ENCODE measurements at regions not wholly inside any gene's neighbourhood (a gene's known extent, or its start where the extent isn't known, plus 50 kb on each side); places are given as distances from the start of the nearest gene placed in this dataset.

- no peak overlapping the region for H3K27ac ChIP-seq
- DNase-seq (ENCODE audit: low read depth, low spot score), result no peak
Measured at GRCh38 chr9:18018221-18018620, 439.4 kb downstream of the SH3GL2 start.

DNA sequence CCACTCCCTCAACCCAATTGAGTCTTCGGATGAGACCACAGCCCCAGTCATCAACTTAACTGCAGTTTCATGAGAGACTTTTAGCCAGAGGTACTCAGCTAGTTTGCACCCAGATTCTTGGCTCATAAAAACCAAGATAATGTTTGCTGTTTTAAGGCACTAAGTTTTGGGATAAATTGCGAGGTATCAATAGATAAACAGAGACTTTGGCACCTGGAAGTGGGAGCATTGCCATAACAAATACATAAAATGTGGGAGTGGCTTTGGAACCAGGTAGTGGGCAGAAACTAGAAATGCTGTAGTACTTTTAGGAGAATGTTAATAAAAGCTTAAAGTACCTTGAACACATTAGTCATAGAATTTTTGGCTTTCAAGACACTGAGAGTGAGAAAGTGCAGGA is 439.8 kb downstream of the SH3GL2 start:
- H3K27ac ChIP-seq, result no peak overlapping the region
- DNase-seq (ENCODE audit: low read depth, low spot score), result no peak

DNA sequence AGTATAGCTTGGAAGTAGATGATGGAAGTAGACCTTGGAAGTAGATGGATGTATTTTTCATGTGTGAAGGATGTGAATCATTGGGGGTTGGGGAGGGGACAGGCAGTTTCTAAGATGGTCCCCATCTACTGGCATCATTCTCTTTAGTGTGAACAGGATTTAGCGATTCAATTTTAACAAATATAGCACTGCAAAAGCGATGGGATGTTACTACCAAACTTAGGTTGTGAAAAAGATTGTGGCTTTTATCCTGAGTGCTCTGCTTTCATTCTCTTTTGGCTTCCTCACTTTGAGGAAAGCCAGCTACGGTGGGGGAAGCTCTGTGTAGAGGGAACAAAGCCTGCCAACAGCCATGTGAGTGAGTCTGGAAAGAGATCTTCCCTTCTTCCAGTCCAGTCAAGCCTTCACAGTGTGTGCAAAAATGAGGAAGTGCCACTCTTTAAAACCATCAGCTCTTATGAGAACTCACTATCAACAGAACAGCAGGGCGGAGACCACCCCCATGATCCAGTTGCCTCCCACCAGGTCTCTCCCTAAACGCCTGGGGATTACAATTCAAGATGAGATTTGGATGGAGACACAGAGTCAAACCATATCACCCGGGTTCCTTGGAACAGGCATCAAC is 441.4 kb downstream of the SH3GL2 start:
- no peak overlapping the region for H3K27ac ChIP-seq
- no peak for DNase-seq (ENCODE audit: low read depth, low spot score)

GRCh38 chr9:18022642-18023041 is 443.8 kb downstream of the SH3GL2 start:
- no peak for DNase-seq (ENCODE audit: low read depth, low spot score)
- H3K27ac ChIP-seq, result no peak overlapping the region

DNA sequence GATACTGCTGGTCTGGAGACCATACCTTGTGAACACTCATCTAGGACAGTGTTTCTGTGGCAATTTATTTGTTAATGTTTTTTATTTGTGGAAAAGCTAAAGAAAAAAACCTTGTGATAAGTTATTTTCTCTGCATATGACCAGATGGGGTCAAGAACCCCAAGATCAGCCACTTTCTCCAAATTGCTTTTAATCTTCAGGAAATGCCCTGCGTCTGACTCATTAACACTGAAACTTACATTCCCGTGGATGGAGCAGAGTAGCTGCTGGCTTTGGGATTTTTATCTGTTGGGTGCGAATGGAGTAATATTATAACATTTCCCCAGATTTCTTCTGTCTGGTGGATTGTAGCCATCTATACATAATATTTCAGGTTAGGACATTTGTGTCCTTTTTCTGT is 444.5 kb downstream of the SH3GL2 start:
- H3K27ac ChIP-seq, result no peak overlapping the region
- no peak for DNase-seq (ENCODE audit: low read depth, low spot score)

DNA sequence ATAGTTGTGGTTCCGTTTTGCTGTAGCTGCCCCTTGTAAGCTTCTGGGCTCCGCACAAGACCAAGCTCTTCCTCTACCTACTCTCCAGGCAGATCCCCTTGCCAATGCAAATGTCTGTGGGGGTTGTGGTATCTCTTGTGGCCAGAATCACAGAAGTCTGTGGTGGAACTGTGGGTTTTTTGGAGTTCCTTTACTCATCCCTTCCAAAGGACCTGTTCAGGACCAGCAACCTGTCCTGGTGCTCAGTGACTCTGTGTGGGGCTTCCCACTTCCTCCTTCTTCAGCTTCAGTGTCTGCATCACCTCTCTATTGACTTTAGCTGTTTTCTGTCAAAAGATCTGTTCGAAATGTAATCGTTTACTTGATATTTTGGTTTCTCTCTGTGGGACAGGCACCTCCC is 441.3 kb upstream of the ADAMTSL1 start:
- no peak for DNase-seq (ENCODE audit: low read depth, low spot score)
- H3K27ac ChIP-seq, result no peak overlapping the region

- no peak overlapping the region for H3K27ac ChIP-seq
- no peak for DNase-seq (ENCODE audit: low read depth, low spot score)
Measured at GRCh38 chr9:18036422-18037187, 437.3 kb upstream of the ADAMTSL1 start.

DNA sequence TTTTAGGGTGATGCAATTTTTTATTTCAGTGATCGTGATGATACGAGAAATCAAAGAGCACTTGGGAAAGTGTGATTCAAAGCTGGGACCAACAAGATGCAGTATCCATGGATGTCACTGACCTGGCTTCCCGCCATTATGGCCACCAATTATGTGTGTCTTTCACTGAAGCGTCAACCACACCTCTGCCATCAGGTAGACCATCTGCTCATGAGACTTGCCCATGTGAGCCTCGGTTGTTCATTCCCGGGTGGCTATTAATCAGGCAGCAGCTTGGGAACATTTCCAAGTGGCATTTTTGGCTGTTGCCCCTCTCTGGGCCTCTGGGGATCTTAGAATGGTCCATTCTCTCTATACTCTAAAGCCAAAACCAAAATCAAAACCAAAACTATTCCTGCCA is 436.0 kb upstream of the ADAMTSL1 start:
- H3K27ac ChIP-seq, result no peak overlapping the region
- DNase-seq (ENCODE audit: low read depth, low spot score), result no peak

DNA sequence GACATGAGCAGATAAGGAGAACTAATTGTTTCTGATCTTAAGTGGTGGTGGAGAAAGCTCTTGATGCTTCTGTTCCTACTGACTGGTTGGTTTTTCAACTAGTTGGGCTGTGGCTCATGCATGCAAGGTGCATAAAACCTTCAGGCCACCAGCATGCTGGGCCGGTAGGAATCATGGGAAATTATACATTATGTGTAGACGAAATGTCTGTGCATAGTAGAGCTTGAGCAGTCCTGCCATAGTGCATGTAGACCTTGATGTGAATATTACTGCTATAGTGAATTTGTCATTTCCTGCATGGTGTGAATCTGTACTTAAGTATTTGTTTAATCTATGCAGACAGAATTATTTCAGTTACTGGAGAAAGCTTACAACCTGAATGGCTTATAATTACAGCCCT is 433.6 kb upstream of the ADAMTSL1 start:
- DNase-seq (ENCODE audit: low read depth, low spot score), result no peak

GRCh38 chr9:18043978-18044377 is 430.0 kb upstream of the ADAMTSL1 start:
- DNase-seq (ENCODE audit: low read depth, low spot score), result no peak
- H3K27ac ChIP-seq, result no peak overlapping the region

More for the DNA sequence above, 433.6 kb upstream of the ADAMTSL1 start:
- H3K27ac ChIP-seq, result no peak overlapping the region

GRCh38 chr9:18045326-18045725 is 428.6 kb upstream of the ADAMTSL1 start:
- DNase-seq (ENCODE audit: low read depth, low spot score), result no peak
- H3K27ac ChIP-seq, result no peak overlapping the region

- no peak overlapping the region for H3K27ac ChIP-seq
- no peak for DNase-seq (ENCODE audit: low read depth, low spot score)
Measured at GRCh38 chr9:18046068-18046467, 427.9 kb upstream of the ADAMTSL1 start.

- no peak overlapping the region for H3K27ac ChIP-seq
- no peak for DNase-seq (ENCODE audit: low read depth, low spot score)
Measured at GRCh38 chr9:18051638-18052037, 422.3 kb upstream of the ADAMTSL1 start.

DNA sequence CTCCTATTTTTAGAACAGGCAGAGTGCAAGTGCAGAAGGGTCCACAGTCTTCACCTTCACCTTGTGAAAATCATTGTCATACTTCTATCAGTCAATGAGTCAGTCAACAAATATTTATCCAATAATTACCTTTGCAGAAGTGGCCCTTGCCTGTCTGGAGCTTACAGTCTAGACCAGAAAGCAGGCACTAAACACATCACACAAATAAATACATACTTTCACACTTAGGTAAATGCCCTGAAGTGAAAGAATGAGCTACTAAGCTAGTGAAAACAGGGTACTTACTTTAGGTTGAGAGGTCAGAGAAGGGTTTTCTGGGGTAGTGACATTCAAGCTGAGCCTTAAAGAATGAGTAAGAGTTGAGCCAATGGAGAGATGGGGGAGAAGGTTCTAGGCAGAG is 421.9 kb upstream of the ADAMTSL1 start:
- DNase-seq (ENCODE audit: low read depth, low spot score), result no peak
- H3K27ac ChIP-seq, result no peak overlapping the region

GRCh38 chr9:18056269-18056992 is 417.5 kb upstream of the ADAMTSL1 start:
- H3K27ac ChIP-seq, result no peak overlapping the region
- DNase-seq (ENCODE audit: low read depth, low spot score), result no peak

GRCh38 chr9:18056993-18057369 is 417.0 kb upstream of the ADAMTSL1 start:
- no peak for DNase-seq (ENCODE audit: low read depth, low spot score)
- no peak overlapping the region for H3K27ac ChIP-seq

DNA sequence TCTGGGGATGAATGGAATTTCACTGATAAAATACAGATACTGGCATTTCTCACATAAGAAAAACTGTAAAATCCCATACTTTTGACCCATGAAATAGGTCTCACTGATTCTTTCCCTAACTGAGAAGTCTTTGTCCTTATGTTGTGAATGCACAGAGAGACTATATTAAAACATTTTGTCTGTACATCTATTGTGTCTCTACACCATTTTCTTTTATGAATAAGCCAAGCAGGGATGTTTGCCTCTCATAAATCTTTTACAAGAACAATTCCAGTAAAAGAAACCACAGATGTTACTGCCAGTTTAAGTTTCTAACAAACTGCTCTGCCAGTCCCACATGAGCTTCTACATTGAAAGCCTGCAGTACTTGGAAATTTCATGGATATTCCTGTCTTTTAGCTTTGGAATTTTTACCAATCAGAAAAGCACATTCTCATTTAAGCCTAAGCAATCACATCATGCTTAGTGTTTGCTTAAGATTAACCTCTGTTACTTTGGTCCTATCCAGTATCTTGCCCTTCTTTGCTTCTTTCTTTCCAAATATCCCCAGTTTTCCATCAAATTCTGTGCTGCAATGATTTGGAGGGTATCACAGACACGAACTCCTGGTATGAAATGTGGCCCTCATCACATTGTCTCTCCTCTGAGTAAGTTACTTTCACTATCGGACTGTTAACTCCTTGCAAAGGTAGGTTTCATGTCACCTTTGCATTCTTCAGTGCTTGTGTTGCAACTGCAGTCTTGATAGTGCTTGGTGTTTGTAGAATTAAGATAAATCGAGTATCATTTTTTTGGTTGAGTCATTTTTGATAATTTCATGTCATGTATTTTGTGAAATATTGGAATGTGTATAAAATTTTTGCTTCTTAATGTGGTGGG is 415.1 kb upstream of the ADAMTSL1 start:
- no peak overlapping the region for H3K27ac ChIP-seq
- no peak for DNase-seq (ENCODE audit: low read depth, low spot score)

DNA sequence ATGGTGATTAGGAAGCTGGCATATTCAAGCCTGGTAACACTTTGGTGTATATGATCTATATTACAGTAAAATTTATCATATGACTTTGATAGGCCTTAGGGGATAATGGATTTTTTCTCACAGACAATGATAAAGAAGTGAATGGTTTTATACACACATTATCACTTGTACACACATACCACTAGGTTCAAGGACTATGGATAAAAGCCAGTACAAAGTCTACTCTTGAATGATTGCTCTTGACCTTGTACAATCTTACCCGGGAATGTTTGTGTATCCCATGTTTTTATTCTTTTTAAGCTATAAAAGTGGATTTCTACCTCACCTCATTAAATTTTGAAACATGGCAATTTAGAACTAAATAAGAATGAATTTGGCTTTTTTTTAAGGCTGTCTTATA is 414.5 kb upstream of the ADAMTSL1 start:
- no peak for DNase-seq (ENCODE audit: low read depth, low spot score)

GRCh38 chr9:18060269-18060934 is 413.6 kb upstream of the ADAMTSL1 start:
- peak; percentile 31 for DNase-seq (ENCODE audit: low read depth, low spot score)
- no peak overlapping the region for H3K27ac ChIP-seq

More for the DNA sequence above, 414.5 kb upstream of the ADAMTSL1 start:
- H3K27ac ChIP-seq, result no peak overlapping the region

DNA sequence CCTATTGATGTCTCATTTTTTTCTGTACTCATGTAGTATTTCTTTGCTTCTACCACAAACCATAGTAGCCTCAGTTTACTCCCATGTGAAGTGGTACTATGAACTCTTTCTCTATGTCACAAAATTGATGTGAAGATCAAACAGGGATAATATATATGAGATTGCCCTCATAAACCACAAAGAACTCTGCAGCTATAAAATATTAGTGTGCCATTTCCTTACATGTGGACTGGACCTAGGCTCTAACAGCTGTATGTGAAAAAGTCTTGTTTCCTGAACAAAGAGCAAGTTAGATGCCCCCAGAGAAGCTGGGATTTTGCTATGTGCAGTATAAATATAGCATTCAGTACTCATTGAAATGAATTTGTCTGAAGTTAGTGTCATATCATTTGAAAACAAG is 412.6 kb upstream of the ADAMTSL1 start:
- no peak overlapping the region for H3K27ac ChIP-seq
- DNase-seq (ENCODE audit: low read depth, low spot score), result no peak

Measured in epithelial cell of prostate (primary cell).